ENCODE measurements at regions not wholly inside any gene's neighbourhood (a gene's known extent, or its start where the extent isn't known, plus 50 kb on each side); places are given as distances from the start of the nearest gene placed in this dataset.

DNA sequence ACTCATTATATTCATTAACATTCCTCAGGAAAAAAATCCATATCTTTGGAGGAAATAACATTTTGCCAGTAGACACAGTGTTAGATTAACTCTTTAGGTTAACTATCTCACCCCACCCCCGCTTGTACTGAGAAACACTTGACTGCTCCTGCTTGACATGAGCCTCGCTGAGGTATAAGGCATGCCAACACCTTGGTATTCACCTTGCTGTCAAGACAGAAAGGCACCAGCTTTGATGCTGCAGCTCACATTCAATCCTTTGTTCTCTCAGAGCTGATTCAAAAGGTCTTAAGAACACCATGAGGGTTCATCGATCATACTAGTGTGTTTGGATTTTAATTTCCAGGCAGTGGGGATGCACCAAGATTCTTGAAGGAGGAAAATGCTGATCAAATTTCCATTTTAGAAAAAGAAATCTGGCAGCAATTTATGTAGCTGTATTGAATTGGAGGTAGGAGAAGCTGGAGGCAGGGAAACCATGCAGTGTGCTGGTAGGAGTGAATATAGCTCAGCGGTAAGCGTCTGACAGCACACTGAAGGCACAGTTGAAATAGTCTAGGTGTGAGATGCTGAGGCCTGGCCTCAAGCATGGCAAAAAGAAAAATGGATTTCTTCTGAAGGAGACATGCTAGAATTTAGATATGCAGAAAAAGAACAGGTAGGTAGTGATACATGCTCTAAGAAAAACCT, 108.0 kb upstream of the ST6GALNAC5 start:
- H3K4me3 ChIP-seq (ENCODE audit: low read length) = no peak overlapping the region
- DNase-seq (ENCODE audit: low read depth, low spot score) = no peak

DNA sequence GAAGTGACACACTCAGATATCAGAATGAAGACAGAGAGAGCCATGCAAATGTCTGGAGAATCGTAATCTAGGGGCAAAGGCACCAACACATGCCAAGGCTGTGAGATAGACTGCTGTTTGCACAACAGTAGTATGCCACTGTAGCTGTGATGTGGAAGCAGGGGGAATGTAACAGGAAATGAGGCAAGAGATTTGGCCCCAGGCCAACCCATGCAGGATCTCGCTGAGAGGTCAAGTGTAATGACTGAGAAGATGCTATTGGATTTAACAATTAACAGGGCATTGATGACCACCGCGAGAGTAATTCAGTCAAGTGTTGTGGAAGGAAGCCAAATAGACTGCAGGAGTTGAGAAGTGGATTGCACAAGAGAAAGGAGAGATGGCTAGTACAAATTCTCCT, 107.3 kb upstream of the ST6GALNAC5 start:
- DNase-seq (ENCODE audit: low read depth, low spot score) = peak; percentile 9

DNA sequence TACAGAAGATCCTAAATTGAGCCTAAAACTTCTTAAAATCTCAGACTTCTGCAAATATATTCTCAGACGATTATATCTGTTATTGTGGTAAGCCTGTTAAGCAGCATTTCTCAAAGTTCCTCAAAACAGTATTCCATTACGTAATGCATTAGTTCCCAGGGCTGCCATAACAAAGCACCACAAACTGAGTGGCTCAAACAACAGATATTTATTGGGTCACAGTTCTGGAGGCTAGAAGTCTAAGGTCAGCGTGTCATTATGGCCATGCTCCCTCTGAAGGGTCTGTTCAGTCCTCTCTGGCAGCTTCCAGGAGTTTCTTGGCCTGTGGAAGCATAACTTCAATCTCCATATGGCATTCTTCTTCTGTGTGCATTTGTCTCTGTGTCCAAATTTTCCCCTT, 103.5 kb upstream of the ST6GALNAC5 start:
- DNase-seq (ENCODE audit: low read depth, low spot score) = no peak
- H3K4me3 ChIP-seq (ENCODE audit: low read length) = no peak overlapping the region

More for the DNA sequence above, 107.3 kb upstream of the ST6GALNAC5 start:
- no peak overlapping the region for H3K4me3 ChIP-seq (ENCODE audit: low read length)

DNA sequence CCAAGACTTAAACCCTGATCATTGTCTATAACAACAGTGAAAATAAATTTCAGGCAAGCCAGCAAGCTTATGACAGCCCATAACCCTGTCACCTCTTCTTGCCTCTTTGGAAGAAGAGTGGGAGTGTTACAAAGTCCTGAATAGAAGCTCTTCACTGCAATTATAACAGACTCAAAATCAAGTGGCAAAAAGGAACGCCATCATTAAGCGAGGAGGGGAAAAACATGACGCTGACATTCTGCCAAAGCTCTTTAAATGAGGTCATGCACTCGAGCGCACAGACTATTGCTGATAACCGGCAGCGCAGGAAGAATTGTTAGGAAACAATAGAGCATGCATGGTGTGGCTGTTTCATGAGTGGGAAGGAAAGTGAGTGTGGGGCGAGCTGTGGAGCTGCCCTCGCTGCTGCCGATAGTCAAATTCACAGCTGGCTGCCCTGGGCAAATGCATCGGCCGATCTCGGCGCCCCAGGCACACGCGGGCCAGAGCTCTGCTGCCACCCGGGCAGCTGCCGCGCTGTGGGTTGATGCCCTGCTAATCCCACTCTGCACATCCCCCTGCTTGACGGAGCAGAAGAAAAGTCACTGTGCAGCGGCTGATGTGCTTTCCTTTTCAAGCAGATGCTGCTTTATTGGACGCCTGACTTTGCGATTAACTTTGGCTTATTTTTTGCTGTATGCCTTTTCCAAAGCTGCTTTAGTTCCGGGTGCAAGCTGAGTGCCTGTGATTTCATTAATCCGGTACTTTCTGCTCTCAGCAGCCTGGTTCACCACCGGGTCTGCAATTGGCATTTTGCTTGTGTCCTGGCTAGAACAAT, 102.4 kb upstream of the ST6GALNAC5 start:
- no peak for DNase-seq (ENCODE audit: low read depth, low spot score)

DNA sequence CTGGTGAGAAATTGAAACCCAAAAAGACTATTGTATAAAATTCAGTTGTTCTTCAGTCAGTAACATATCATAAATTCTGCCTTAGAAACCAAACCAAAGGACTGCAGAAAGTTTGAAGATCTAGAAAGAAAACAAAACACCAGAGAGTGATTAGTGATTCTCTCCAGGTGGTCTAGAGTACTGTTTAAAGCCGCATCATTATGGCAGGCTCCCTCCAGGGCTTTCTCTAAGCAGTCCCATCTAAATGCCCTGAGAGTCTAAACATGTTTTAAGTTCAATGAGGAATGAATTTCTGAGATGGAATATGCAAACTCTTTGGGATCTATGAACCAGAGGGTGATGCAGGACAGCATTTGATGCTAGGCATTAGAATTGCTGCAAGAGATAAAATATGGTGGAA, 100.9 kb upstream of the ST6GALNAC5 start:
- H3K4me3 ChIP-seq (ENCODE audit: low read length) = no peak overlapping the region
- no peak for DNase-seq (ENCODE audit: low read depth, low spot score)

More for the DNA sequence above, 102.4 kb upstream of the ST6GALNAC5 start:
- H3K4me3 ChIP-seq (ENCODE audit: low read length) = no peak overlapping the region

DNA sequence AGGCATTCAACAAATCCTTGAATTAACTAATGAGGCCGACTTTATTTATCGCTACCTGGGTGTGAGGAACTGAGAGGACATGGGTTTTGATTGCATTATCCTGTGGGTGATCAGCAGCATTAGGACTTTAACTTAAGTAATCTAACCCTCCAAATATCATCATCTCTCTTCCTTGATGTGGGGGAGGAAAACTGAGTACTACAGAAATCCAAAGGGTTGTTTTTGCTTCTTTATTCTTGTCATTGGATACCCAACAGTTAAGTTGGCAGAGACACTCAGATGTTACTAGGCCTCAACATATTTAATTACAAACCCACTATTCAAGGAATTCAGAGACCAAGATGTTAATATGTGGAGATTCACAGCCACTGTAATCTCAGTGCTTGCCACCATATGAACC, 97.4 kb upstream of the ST6GALNAC5 start:
- DNase-seq (ENCODE audit: low read depth, low spot score) = no peak
- no peak overlapping the region for H3K4me3 ChIP-seq (ENCODE audit: low read length)

DNA sequence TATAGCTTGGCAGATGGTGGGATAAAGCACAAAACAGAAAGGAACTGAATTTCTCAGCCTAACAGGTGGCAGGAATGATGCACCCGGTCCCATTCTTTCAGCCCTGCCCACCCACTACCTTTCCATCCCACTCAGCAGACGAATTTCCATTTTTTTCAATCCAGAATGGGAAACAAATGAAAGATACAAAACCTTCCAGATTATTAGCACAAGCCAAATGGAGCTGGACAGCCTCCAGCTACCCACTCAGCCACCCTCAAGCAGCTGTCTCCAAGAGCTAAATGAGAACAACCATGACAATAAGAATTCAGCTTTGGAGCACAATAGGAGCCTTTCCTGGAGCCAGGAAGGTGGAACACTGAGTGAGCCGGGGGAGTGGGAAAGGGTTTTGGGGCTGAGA, 96.3 kb upstream of the ST6GALNAC5 start:
- DNase-seq (ENCODE audit: low read depth, low spot score) = no peak
- H3K4me3 ChIP-seq (ENCODE audit: low read length) = no peak overlapping the region

DNA sequence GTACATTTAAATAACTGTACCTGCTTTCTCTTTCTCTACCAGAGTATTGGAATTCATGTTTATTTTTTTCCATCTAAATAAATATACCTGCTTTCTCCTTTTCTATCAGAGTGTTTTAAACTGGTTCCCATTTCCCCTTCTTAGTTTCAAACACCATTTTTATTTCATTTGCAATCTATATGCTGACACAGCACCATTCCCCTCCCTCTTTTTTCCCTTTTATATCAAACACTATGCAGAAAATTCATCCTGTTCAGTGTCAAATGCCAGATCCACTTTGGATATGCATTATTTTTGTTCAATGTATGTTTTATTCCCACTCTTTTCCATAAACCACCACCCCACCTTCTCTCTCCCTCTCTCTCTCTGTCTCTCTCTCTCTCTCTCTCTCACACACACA, 85.8 kb upstream of the ST6GALNAC5 start:
- no peak for DNase-seq (ENCODE audit: low read depth, low spot score)
- H3K4me3 ChIP-seq (ENCODE audit: low read length) = no peak overlapping the region

DNA sequence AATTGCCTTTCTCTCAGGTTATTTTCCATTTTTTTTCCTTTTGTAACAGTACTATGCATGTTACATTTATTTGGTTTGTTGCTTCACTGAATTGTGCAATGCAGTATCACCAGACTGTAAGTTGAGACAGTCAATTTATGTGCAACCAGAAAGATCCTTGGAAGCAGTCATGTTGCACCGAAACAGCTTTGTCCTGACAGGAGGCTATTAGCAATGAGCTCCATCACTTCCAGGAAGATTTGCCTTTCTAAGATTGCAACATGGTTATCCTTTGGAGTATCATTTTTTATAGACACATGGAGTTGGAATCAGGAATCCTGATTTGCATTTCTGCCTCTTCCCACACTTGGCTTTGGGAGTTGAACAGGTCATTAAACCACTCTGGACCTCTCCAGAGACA, 84.5 kb upstream of the ST6GALNAC5 start:
- no peak overlapping the region for H3K4me3 ChIP-seq (ENCODE audit: low read length)
- DNase-seq (ENCODE audit: low read depth, low spot score) = no peak

DNA sequence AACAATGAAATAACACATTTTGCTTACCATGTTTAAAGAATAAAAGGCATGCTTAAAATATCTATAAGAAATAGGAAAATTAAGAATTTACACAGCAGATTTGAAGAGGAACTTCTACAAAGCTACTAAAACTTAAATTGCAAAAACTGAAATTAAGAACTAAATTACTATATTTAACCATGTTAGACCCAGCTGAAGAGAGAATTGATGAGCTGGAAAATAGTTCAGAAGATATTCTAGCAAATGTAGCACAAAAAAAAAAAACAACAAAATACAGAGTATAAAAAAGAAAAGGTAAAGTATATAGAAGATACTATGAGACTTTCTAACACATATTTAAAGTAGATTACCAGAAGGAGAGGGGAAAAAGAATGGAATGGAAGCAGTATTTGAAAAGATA, 82.8 kb upstream of the ST6GALNAC5 start:
- DNase-seq (ENCODE audit: low read depth, low spot score) = no peak
- H3K4me3 ChIP-seq (ENCODE audit: low read length) = no peak overlapping the region

DNA sequence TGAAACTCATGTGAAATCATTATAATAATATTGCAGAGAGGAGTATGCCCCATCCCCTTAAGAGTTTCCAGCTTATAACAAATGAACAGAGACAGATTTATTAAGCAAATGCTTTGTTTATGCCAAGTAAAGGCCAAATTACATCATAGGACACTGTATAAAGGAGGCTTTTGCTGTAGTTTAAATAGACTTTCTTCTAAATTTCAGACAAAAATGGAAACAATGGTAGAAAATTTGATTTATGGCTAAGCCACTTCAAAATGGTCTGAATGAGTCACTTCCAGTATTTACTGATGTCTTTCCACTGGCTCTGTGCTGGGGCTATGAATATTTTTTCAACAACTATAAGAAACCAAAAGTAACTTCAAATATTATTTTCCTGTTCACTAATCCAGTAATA, 81.1 kb upstream of the ST6GALNAC5 start:
- H3K4me3 ChIP-seq (ENCODE audit: low read length) = no peak overlapping the region
- no peak for DNase-seq (ENCODE audit: low read depth, low spot score)

DNA sequence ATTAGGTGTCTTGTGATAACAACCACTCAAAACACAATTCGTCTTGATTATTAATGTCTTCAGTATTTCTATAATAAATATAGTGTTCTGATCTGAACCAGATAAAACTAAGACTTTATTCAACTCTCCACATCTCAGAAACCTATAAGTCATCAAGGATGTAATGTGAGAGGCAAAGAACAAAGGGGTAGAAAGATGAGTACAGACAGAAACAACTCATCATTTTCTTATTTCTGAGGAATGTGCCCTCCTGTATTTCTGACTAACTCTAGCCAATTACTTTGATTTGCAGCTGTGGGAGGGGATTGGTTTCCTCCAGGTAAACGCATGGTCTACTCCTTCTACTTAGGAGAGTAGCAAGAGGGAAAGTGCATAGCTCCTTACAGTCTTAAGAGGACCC, 73.7 kb upstream of the ST6GALNAC5 start:
- DNase-seq (ENCODE audit: low read depth, low spot score) = no peak
- no peak overlapping the region for H3K4me3 ChIP-seq (ENCODE audit: low read length)

DNA sequence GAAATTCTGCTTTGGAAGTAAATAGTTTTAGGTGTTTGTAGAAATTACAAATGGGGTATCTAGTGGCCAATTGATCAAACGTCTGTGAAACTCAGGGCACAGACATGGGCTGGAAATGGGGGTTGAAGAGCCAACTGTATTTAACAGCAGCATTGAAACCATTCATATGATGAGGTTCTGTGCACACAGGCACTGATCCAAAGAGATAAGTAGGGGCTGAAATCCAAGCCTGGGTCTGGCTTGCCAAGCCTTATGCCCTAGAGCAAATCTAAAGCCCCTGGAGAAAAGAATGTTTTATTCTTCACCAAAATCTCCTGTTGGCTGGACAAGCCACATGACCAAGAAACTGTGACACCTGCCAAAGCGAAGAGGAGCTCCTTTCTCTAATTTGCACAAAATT, 67.6 kb upstream of the ST6GALNAC5 start:
- H3K4me3 ChIP-seq (ENCODE audit: low read length) = no peak overlapping the region
- no peak for DNase-seq (ENCODE audit: low read depth, low spot score)

DNA sequence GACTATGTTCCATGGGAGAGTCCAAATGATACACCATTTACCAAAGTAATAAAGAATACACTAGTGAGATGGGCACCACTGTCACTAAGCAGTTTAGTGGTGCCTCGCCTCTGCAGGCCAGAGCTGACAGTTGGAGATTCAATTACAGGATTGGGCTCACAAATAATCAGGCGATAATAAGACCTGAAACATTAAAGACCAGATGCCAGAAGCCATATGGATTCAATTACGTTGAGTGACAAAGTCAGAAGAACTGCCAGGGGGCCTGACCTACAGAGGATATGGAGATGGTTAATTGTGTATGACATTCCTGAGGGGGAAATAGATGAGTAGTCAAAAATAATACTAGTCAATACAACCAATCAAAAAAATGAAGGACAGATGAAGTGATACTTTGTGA, 65.2 kb upstream of the ST6GALNAC5 start:
- no peak for DNase-seq (ENCODE audit: low read depth, low spot score)
- H3K4me3 ChIP-seq (ENCODE audit: low read length) = no peak overlapping the region

DNA sequence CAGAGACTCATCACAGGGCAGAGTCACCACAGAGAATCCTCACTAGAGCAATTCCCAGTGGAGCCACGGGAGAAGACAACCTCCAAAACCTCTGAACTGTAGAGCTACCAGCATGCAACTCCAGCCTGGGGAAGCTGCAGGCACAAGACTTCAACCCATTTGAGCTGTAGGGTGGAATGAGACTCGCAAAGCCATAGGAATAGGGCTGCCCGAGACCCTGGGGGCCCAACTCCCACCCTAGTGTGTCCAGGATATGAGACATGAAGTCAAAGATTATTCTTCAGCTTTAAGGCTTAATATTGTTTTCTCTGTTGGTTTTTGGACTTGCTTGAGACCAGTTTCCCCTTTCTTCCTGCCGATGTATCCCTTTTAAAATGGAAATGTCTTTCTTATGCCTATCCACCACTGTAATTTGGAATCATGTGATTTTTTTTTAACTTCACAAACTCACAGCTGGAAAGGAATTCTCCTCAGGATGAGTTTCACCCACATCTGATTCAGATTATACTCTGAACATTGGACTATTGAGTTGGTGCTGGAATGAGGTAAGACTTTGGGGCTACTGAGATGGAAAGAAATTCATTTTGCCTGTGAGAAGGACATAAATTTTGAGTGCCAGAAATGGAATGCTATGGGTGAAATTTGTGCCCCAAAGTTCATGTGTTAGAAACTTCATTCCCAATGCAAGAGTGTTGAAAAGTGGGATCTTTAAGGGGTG, 59.6 kb upstream of the ST6GALNAC5 start:
- no peak for DNase-seq (ENCODE audit: low read depth, low spot score)
- no peak overlapping the region for H3K4me3 ChIP-seq (ENCODE audit: low read length)

All from Jurkat, Clone E6-1 (cell line).